CD4-positive, alpha-beta T cell treated with Interleukin-4 for 1 hour (primary cell): ENCODE measurements at regions not wholly inside any gene's neighbourhood (a gene's known extent, or its start where the extent isn't known, plus 50 kb on each side); places are given as distances from the start of the nearest gene placed in this dataset.
A peak's percentile ranks its signal among the peaks of the same experiment; 100 is the strongest.

Experiments used
- DNase-seq, 2 donors: peaks; one replicate each; pipeline ENCODE4 v3.0.0-alpha.2; 2020 to 2022

GRCh38 chr21:15493646-15494045, 236.1 kb upstream of the USP25 start:
- DNase-seq = no peak

GRCh38 chr21:15494481-15494880, 235.3 kb upstream of the USP25 start:
- no peak for DNase-seq

GRCh38 chr21:15495965-15496364, 233.8 kb upstream of the USP25 start:
- DNase-seq = no peak

- DNase-seq = no peak
Measured at GRCh38 chr21:15496911-15497310, 232.9 kb upstream of the USP25 start.

GRCh38 chr21:15498455-15498854, 231.3 kb upstream of the USP25 start:
- DNase-seq = no peak

GRCh38 chr21:15506086-15506485, 223.7 kb upstream of the USP25 start:
- no peak for DNase-seq

GRCh38 chr21:15508554-15508953, 221.2 kb upstream of the USP25 start:
- peak in 1 of 2 donors; percentile 11 for DNase-seq

GRCh38 chr21:15514073-15514946, 215.5 kb upstream of the USP25 start:
- peak; percentile 64 to 77 for DNase-seq

- no peak for DNase-seq
Measured at GRCh38 chr21:15515908-15516307, 213.9 kb upstream of the USP25 start.

GRCh38 chr21:15517394-15517793, 212.4 kb upstream of the USP25 start:
- DNase-seq = no peak

- DNase-seq = no peak
Measured at GRCh38 chr21:15520811-15521643, 208.8 kb upstream of the USP25 start.

- DNase-seq = no peak
Measured at GRCh38 chr21:15521644-15522001, 208.2 kb upstream of the USP25 start.

GRCh38 chr21:15522148-15522547, 207.6 kb upstream of the USP25 start:
- DNase-seq = no peak

GRCh38 chr21:15524855-15525254, 204.9 kb upstream of the USP25 start:
- DNase-seq = no peak

- DNase-seq = no peak
Measured at GRCh38 chr21:15526798-15527197, 203.0 kb upstream of the USP25 start.

GRCh38 chr21:15528346-15528745, 201.4 kb upstream of the USP25 start:
- no peak for DNase-seq

- no peak for DNase-seq
Measured at GRCh38 chr21:15531986-15532385, 197.8 kb upstream of the USP25 start.

- no peak for DNase-seq
Measured at GRCh38 chr21:15533618-15534017, 196.2 kb upstream of the USP25 start.

GRCh38 chr21:15534450-15534886, 195.3 kb upstream of the USP25 start:
- DNase-seq = no peak

- no peak for DNase-seq
Measured at GRCh38 chr21:15539376-15539775, 190.4 kb upstream of the USP25 start.

GRCh38 chr21:15543473-15543872, 186.3 kb upstream of the USP25 start:
- no peak for DNase-seq

GRCh38 chr21:15549671-15550070, 180.1 kb upstream of the USP25 start:
- no peak for DNase-seq

GRCh38 chr21:15552914-15553494, 176.8 kb upstream of the USP25 start:
- peak in 1 of 2 donors; percentile 45 for DNase-seq

GRCh38 chr21:15557925-15558324, 171.9 kb upstream of the USP25 start:
- DNase-seq = no peak
